Vagina (tissue), 2 donors: ENCODE measurements at regions not wholly inside any gene's neighbourhood (a gene's known extent, or its start where the extent isn't known, plus 50 kb on each side); places are given as distances from the start of the nearest gene placed in this dataset.

Source experiments
- DNase-seq, 2 donors: peaks; one replicate each; pipeline ENCODE4 v3.0.0-alpha.2; 2017; ENCODE audit errors: extremely low spot score in 2 of 2
- H3K27ac ChIP-seq: fragments of 200-600 bp; sonication (generic); one replicate; pipeline ENCODE4 v1.5.1; 2019
- H3K27me3 ChIP-seq: fragments of 200-600 bp; sonication (generic); one replicate; pipeline ENCODE4 v1.5.1; 2019
- H3K36me3 ChIP-seq, 2 donors: fragments of 200-600 bp; sonication (generic); one replicate each; pipeline ENCODE4 v1.5.1; 2017 to 2019
- H3K4me1 ChIP-seq: fragments of 200-600 bp; sonication (generic); one replicate; pipeline ENCODE4 v1.5.1; 2019
- H3K4me3 ChIP-seq, 2 donors: fragments of 200-600 bp; sonication (generic); 1 replicate in 1 of 2; 2 replicates in 1 of 2; pipeline ENCODE4 v1.5.1; 2016 to 2019
- H3K9me3 ChIP-seq: fragments of 200-600 bp; sonication (generic); one replicate; pipeline ENCODE4 v1.5.1; 2019
- CTCF ChIP-seq, 3 experiments: fragments of 450-650 bp in 2 of 3; fragments of 200-600 bp in 1 of 3; sonication (generic) in 1 of 3; IDR thresholded peaks; one replicate each; pipeline ENCODE4 v1.5.1; 2017 to 2019; ENCODE audit warnings: antibody characterized with exemption in 3 of 3, mild to moderate bottlenecking in 2 of 3, moderate library complexity in 2 of 3
- POLR2A ChIP-seq, 2 donors: fragments of 450-650 bp; IDR thresholded peaks; one replicate each; pipeline ENCODE4 v1.6.1; 2017; ENCODE audit warnings: antibody characterized with exemption in 2 of 2, mild to moderate bottlenecking in 2 of 2, moderate library complexity in 2 of 2
- POLR2AphosphoS5 ChIP-seq, 2 donors: sonication (generic); formaldehyde crosslinking; IDR thresholded peaks; one replicate each; pipeline ENCODE4 v1.9.0; 2017; ENCODE audit warnings: antibody characterized with exemption in 2 of 2, mild to moderate bottlenecking in 2 of 2, low read depth in 1 of 2; ENCODE audit not compliant: insufficient read depth in 1 of 2
- intact Hi-C: fragments of 100-400 bp; cut with DNase I; formaldehyde crosslinking; loops from one replicate; pipeline ENCODE4 v1.15.1; 2023

GRCh38 chr2:165009466-165009865, 54.1 kb upstream of the SLC38A11 start:
- Histone ChIP-seq H3K36me3 (no peaks in the 10 kb centered on the region), H3K4me1 (no peaks in the 10 kb centered on the region), H3K27ac (no peak overlapping the region), H3K27me3 (no peaks in the 10 kb centered on the region), H3K4me3 (no peak overlapping the region), H3K9me3 (no peaks in the 10 kb centered on the region)
- intact Hi-C loops, result no loop called here
- no peak for DNase-seq
- no peak for TF ChIP-seq POLR2A (IDR thresholded peaks at IDR 0.05)
- TF ChIP-seq CTCF (IDR thresholded peaks at IDR 0.05), result no peak
- no peak for TF ChIP-seq POLR2AphosphoS5 (IDR thresholded peaks at IDR 0.05; ENCODE audit: insufficient read depth in 1 of 2, low read depth in 1 of 2)

GRCh38 chr2:165008730-165009315, 53.5 kb upstream of the SLC38A11 start:
- DNase-seq, result no peak
- Histone ChIP-seq H3K27ac (no peak overlapping the region), H3K36me3 (no peaks in the 10 kb centered on the region), H3K27me3 (no peaks in the 10 kb centered on the region), H3K4me3 (no peak overlapping the region), H3K4me1 (no peaks in the 10 kb centered on the region), H3K9me3 (no peaks in the 10 kb centered on the region)
- TF ChIP-seq POLR2A (IDR thresholded peaks at IDR 0.05) (no peak), POLR2AphosphoS5 (IDR thresholded peaks at IDR 0.05; ENCODE audit: insufficient read depth in 1 of 2, low read depth in 1 of 2) (peak in 1 of 2 donors; percentile 69)
- intact Hi-C loops, result no loop called here

GRCh38 chr2:165007161-165007744, 51.9 kb upstream of the SLC38A11 start:
- Histone ChIP-seq H3K27me3 (no peaks in the 10 kb centered on the region), H3K4me3 (no peak overlapping the region), H3K36me3 (no peaks in the 10 kb centered on the region), H3K9me3 (no peaks in the 10 kb centered on the region), H3K4me1 (no peaks in the 10 kb centered on the region), H3K27ac (no peak overlapping the region)
- no peak for DNase-seq
- intact Hi-C loops, result no loop called here
- no peak for TF ChIP-seq POLR2A (IDR thresholded peaks at IDR 0.05)
- TF ChIP-seq POLR2AphosphoS5 (IDR thresholded peaks at IDR 0.05; ENCODE audit: insufficient read depth in 1 of 2, low read depth in 1 of 2), result no peak
- TF ChIP-seq CTCF (IDR thresholded peaks at IDR 0.05), result no peak
